PC-9 (cell line): ENCODE measurements at regions not wholly inside any gene's neighbourhood (a gene's known extent, or its start where the extent isn't known, plus 50 kb on each side); places are given as distances from the start of the nearest gene placed in this dataset.

Source experiments
- BruUV-seq: library from RNA; stranded (reverse); fragments of 400-500 nt; replicated peaks from 2 replicates; lab custom pipeline; 2021; lab: Mats Ljungman, UMichigan
- CTCF ChIA-PET: fragments of 300-600 bp; sonication (Branson Sonifier 250); formaldehyde crosslinking; loops from one replicate; lab custom pipeline; 2022; ENCODE audit warnings: antibody characterized with exemption; lab: Charles Lee
- POLR2A ChIA-PET: fragments of 300-600 bp; sonication (Branson Sonifier 250); formaldehyde crosslinking; loops from one replicate; lab custom pipeline; 2022; ENCODE audit warnings: antibody characterized with exemption; ENCODE audit not compliant: unreplicated experiment; lab: Charles Lee
- DNase-seq, 2 experiments: peaks; one replicate each; pipeline versions ENCODE4 v3.0.0 to v3.0.0-alpha.2; 2015 to 2022; ENCODE audit warnings: mixed read lengths in 1 of 2
- H2AFZ ChIP-seq: fragments of 200-600 bp; sonication (generic); 2 replicates; pipeline ENCODE4 v1.8.1; 2017; ENCODE audit warnings: antibody characterized with exemption
- H3F3A ChIP-seq: fragments of 200-600 bp; sonication (generic); 2 replicates; pipeline ENCODE4 v1.8.1; 2017; ENCODE audit warnings: antibody characterized with exemption, mild to moderate bottlenecking, low read depth; ENCODE audit not compliant: insufficient read depth
- H3K27ac ChIP-seq: fragments of 200-600 bp; sonication (generic); 2 replicates; pipeline ENCODE4 v1.6.1; 2016; ENCODE audit warnings: mixed run types
- H3K27me3 ChIP-seq: fragments of 200-600 bp; sonication (generic); 2 replicates; pipeline ENCODE4 v1.6.1; 2016; ENCODE audit warnings: low read depth, mixed run types; ENCODE audit not compliant: insufficient read depth
- H3K36me3 ChIP-seq: fragments of 200-600 bp; sonication (generic); 2 replicates; pipeline ENCODE4 v1.6.1; 2016; ENCODE audit warnings: low read depth, mixed run types
- H3K4me1 ChIP-seq: fragments of 200-600 bp; sonication (generic); replicated peaks from 2 replicates; pipeline ENCODE4 v1.6.1; 2016; ENCODE audit warnings: mixed run types; ENCODE audit not compliant: insufficient read depth
- H3K4me2 ChIP-seq: fragments of 200-600 bp; sonication (generic); 2 replicates; pipeline ENCODE4 v1.6.1; 2017; ENCODE audit warnings: mixed run types
- H3K4me3 ChIP-seq: fragments of 200-600 bp; sonication (generic); 2 replicates; pipeline ENCODE4 v1.6.1; 2016; ENCODE audit warnings: mixed run types
- H3K79me2 ChIP-seq: fragments of 200-600 bp; sonication (generic); 2 replicates; pipeline ENCODE4 v1.6.1; 2017; ENCODE audit warnings: low read depth, mixed run types
- H3K9me2 ChIP-seq: fragments of 200-600 bp; sonication (generic); 2 replicates; pipeline ENCODE4 v1.8.1; 2017; ENCODE audit warnings: mild to moderate bottlenecking; ENCODE audit not compliant: insufficient read depth
- H3K9me3 ChIP-seq: fragments of 200-600 bp; sonication (generic); 2 replicates; pipeline ENCODE4 v1.8.1; 2016; ENCODE audit warnings: low read depth; ENCODE audit not compliant: insufficient read depth
- H4K20me1 ChIP-seq: fragments of 200-600 bp; sonication (generic); 2 replicates; pipeline ENCODE4 v1.8.1; 2017; ENCODE audit not compliant: insufficient read depth
- EZH2 ChIP-seq: fragments of 200-600 bp; sonication (generic); IDR thresholded peaks from 2 replicates; pipeline ENCODE4 v1.8.0; 2017; ENCODE audit warnings: antibody characterized with exemption, low read depth
- intact Hi-C: fragments of 100-400 bp; cut with micrococcal nuclease; formaldehyde crosslinking; loops from one replicate; pipeline ENCODE4 v1.10.0; 2022; ENCODE audit not compliant: unreplicated experiment
- TF ChIP-seq, protein P1 (sequence below): fragments of 200-600 bp; sonication (generic); conservative IDR thresholded peaks from 2 replicates; pipeline ENCODE4 v1.6.1; 2017; ENCODE audit warnings: mixed run types, antibody characterized with exemption, mild to moderate bottlenecking, moderate library complexity

DNA sequence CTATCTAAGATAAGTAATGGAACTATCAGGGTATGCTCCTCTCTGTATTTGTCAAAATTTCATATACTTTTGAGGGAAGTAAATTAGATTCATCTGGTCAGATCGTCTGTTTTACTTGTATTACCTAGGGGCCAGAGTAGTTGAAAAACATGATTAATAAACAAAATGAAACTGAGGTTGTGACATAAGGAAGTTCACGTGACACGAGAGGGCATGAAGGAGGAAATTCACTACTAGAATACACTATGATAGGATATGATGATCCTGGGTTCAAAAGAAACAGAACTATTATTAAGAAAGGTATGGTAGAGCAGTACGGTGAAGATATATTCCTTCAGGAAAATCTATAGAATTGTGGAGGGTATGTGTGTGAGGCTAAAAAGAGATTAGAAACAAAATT lies 58.4 kb upstream of the SPAG16 start:
- Histone ChIP-seq H3K4me3 (no peak overlapping the region), H3K79me2 (no peaks in the 10 kb centered on the region), H2AFZ (no peak overlapping the region), H3K36me3 (no peaks in the 10 kb centered on the region), H4K20me1 (no peaks in the 10 kb centered on the region), H3K9me3 (no peaks in the 10 kb centered on the region), H3F3A (no peaks in the 10 kb centered on the region), H3K9me2 (no peaks in the 10 kb centered on the region), H3K4me1 (no peaks in the 10 kb centered on the region), H3K27me3 (no peaks in the 10 kb centered on the region), H3K27ac (no peak overlapping the region), H3K4me2 (no peak overlapping the region)
- ChIA-PET POLR2A (no interaction called here), CTCF (no interaction called here)
- intact Hi-C loops: no loop called here
- DNase-seq: no peak
- BruUV-seq: no TSS peak
- no peak for TF ChIP-seq EZH2
- TF ChIP-seq, protein P1, sequence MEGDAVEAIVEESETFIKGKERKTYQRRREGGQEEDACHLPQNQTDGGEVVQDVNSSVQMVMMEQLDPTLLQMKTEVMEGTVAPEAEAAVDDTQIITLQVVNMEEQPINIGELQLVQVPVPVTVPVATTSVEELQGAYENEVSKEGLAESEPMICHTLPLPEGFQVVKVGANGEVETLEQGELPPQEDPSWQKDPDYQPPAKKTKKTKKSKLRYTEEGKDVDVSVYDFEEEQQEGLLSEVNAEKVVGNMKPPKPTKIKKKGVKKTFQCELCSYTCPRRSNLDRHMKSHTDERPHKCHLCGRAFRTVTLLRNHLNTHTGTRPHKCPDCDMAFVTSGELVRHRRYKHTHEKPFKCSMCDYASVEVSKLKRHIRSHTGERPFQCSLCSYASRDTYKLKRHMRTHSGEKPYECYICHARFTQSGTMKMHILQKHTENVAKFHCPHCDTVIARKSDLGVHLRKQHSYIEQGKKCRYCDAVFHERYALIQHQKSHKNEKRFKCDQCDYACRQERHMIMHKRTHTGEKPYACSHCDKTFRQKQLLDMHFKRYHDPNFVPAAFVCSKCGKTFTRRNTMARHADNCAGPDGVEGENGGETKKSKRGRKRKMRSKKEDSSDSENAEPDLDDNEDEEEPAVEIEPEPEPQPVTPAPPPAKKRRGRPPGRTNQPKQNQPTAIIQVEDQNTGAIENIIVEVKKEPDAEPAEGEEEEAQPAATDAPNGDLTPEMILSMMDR: no peak

DNA sequence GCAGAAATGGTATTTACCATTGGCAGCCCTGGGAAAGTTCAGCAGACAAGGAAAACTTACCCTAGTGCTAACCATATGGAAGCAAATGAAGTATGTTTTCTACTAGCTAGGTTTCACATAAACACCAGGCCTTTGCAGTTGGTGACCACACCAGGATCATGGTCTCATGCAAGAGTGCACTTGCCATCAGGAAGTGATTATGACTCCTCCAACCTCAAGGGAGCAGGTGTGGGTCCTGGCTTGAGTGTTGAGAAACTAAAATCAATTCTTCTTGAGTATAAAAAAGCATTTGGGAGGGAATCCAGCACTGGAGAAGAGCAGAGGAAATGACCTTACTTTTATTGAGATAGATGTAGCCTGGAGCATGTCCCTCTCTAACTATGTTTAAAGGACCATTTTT lies 56.8 kb upstream of the SPAG16 start:
- no peak for TF ChIP-seq EZH2
- TF ChIP-seq, protein P1: no peak
- H3K36me3 ChIP-seq: no peaks in the 10 kb centered on the region
- CTCF ChIA-PET: no interaction called here
- no peak overlapping the region for H3K27ac ChIP-seq
- no TSS peak for BruUV-seq
- H3K79me2 ChIP-seq: no peaks in the 10 kb centered on the region
- H3K4me3 ChIP-seq: no peak overlapping the region
- H3K9me3 ChIP-seq: no peaks in the 10 kb centered on the region
- H3K4me1 ChIP-seq: no peaks in the 10 kb centered on the region
- intact Hi-C loops: no loop called here
- no peaks in the 10 kb centered on the region for H4K20me1 ChIP-seq
- POLR2A ChIA-PET: no interaction called here
- H3F3A ChIP-seq: no peaks in the 10 kb centered on the region
- no peaks in the 10 kb centered on the region for H3K9me2 ChIP-seq
- no peaks in the 10 kb centered on the region for H3K27me3 ChIP-seq
- no peak for DNase-seq
- no peak overlapping the region for H3K4me2 ChIP-seq
- no peak overlapping the region for H2AFZ ChIP-seq

DNA sequence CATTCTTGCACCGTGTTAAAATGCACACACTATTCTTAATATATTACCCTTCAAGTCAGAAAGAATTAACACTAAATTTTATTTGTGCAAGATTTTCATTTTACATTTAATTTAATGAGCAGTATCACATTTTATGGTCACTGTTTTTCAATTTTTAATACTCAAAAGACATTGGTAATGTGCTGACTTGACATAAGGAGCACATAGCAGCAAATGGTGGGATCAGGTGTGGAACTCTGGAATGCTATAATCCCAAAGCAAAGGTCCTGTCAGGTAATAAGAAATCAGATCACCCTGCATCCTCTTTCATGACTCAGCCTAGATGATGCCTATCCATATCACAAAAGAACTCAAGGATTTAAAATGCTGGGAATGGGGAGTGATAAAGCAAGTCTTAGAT lies 55.6 kb upstream of the SPAG16 start:
- H4K20me1 ChIP-seq: no peaks in the 10 kb centered on the region
- no peaks in the 10 kb centered on the region for H3K9me3 ChIP-seq
- H3K9me2 ChIP-seq: no peaks in the 10 kb centered on the region
- CTCF ChIA-PET: no interaction called here
- H2AFZ ChIP-seq: no peak overlapping the region
- H3K4me2 ChIP-seq: no peak overlapping the region
- no peaks in the 10 kb centered on the region for H3F3A ChIP-seq
- H3K36me3 ChIP-seq: no peaks in the 10 kb centered on the region
- DNase-seq: no peak
- TF ChIP-seq, protein P1: no peak
- no peak for TF ChIP-seq EZH2
- H3K4me1 ChIP-seq: no peaks in the 10 kb centered on the region
- no TSS peak for BruUV-seq
- no peaks in the 10 kb centered on the region for H3K79me2 ChIP-seq
- H3K27ac ChIP-seq: no peak overlapping the region
- POLR2A ChIA-PET: no interaction called here
- no peak overlapping the region for H3K4me3 ChIP-seq
- H3K27me3 ChIP-seq: no peaks in the 10 kb centered on the region
- intact Hi-C loops: no loop called here
